ENCODE measurements at regions not wholly inside any gene's neighbourhood (a gene's known extent, or its start where the extent isn't known, plus 50 kb on each side); places are given as distances from the start of the nearest gene placed in this dataset.

- Histone ChIP-seq H3K9me3 (no peaks in the 10 kb centered on the region), H3K27me3 (no peaks in the 10 kb centered on the region), H3K4me3 (no peak overlapping the region), H3K27ac (no peak overlapping the region), H3K4me1 (no peaks in the 10 kb centered on the region), H3K36me3 (no peaks in the 10 kb centered on the region)
- no peak for DNase-seq (ENCODE audit: low spot score in 2 of 2)
- intact Hi-C loops (cut with DNase I; ENCODE audit: low total_unique reads): no loop called here
- no peak for TF ChIP-seq CTCF (IDR thresholded peaks at IDR 0.05)
- no peak for TF ChIP-seq POLR2AphosphoS5 (IDR thresholded peaks at IDR 0.05)
- TF ChIP-seq POLR2A (IDR thresholded peaks at IDR 0.05): no peak
Measured at GRCh38 chr3:148089171-148089570, 608.5 kb upstream of the AGTR1 start.

GRCh38 chr3:148090156-148090555 lies 607.5 kb upstream of the AGTR1 start:
- no peaks in the 10 kb centered on the region for H3K4me1 ChIP-seq
- TF ChIP-seq CTCF (IDR thresholded peaks at IDR 0.05) (no peak), POLR2A (IDR thresholded peaks at IDR 0.05) (no peak), POLR2AphosphoS5 (IDR thresholded peaks at IDR 0.05) (no peak)
- no peak for DNase-seq (ENCODE audit: low spot score in 2 of 2)
- no peaks in the 10 kb centered on the region for H3K36me3 ChIP-seq
- H3K27me3 ChIP-seq: no peaks in the 10 kb centered on the region
- intact Hi-C loops (cut with DNase I; ENCODE audit: low total_unique reads): no loop called here
- H3K27ac ChIP-seq: no peak overlapping the region
- no peak overlapping the region for H3K4me3 ChIP-seq
- no peaks in the 10 kb centered on the region for H3K9me3 ChIP-seq

- Histone ChIP-seq H3K27me3 (no peaks in the 10 kb centered on the region), H3K36me3 (no peaks in the 10 kb centered on the region), H3K9me3 (no peaks in the 10 kb centered on the region), H3K4me1 (no peaks in the 10 kb centered on the region), H3K4me3 (no peak overlapping the region), H3K27ac (no peak overlapping the region)
- intact Hi-C loops (cut with DNase I; ENCODE audit: low total_unique reads): no loop called here
- no peak for TF ChIP-seq POLR2A (IDR thresholded peaks at IDR 0.05)
- no peak for TF ChIP-seq POLR2AphosphoS5 (IDR thresholded peaks at IDR 0.05)
- TF ChIP-seq CTCF (IDR thresholded peaks at IDR 0.05): no peak
- DNase-seq (ENCODE audit: low spot score in 2 of 2): no peak
Measured at GRCh38 chr3:148092624-148093347, 604.9 kb upstream of the AGTR1 start.

- H3K9me3 ChIP-seq: no peaks in the 10 kb centered on the region
- H3K4me3 ChIP-seq: no peak overlapping the region
- intact Hi-C loops (cut with DNase I; ENCODE audit: low total_unique reads): no loop called here
- no peak for DNase-seq (ENCODE audit: low spot score in 2 of 2)
- no peaks in the 10 kb centered on the region for H3K4me1 ChIP-seq
- TF ChIP-seq POLR2AphosphoS5 (IDR thresholded peaks at IDR 0.05) (no peak), POLR2A (IDR thresholded peaks at IDR 0.05) (no peak), CTCF (IDR thresholded peaks at IDR 0.05) (no peak)
- no peak overlapping the region for H3K27ac ChIP-seq
- H3K36me3 ChIP-seq: no peaks in the 10 kb centered on the region
- no peaks in the 10 kb centered on the region for H3K27me3 ChIP-seq
Measured at GRCh38 chr3:148093753-148094152, 604.0 kb upstream of the AGTR1 start.

GRCh38 chr3:148095962-148096361 lies 601.7 kb upstream of the AGTR1 start:
- Histone ChIP-seq H3K4me1 (no peaks in the 10 kb centered on the region), H3K27me3 (no peaks in the 10 kb centered on the region), H3K36me3 (no peaks in the 10 kb centered on the region), H3K27ac (no peak overlapping the region), H3K9me3 (no peaks in the 10 kb centered on the region), H3K4me3 (no peak overlapping the region)
- intact Hi-C loops (cut with DNase I; ENCODE audit: low total_unique reads): no loop called here
- TF ChIP-seq POLR2A (IDR thresholded peaks at IDR 0.05) (no peak), CTCF (IDR thresholded peaks at IDR 0.05) (no peak), POLR2AphosphoS5 (IDR thresholded peaks at IDR 0.05) (no peak)
- no peak for DNase-seq (ENCODE audit: low spot score in 2 of 2)

Measured in breast epithelium (tissue), 4 donors.